Nephron progenitor cell (in vitro differentiated cells): ENCODE measurements at regions not wholly inside any gene's neighbourhood (a gene's known extent, or its start where the extent isn't known, plus 50 kb on each side); places are given as distances from the start of the nearest gene placed in this dataset.

Source experiments
- DNase-seq: peaks from one replicate; pipeline ENCODE4 v3.0.0; 2021
- H3K27ac Mint-ChIP-seq: 2 replicates; pipeline ENCODE4 v1.8.0; 2021; ENCODE audit warnings: mild to moderate bottlenecking, moderate library complexity, mixed read lengths
- H3K27me3 Mint-ChIP-seq: 2 replicates; pipeline ENCODE4 v1.8.0; 2021; ENCODE audit warnings: mild to moderate bottlenecking, low read depth, mixed read lengths; ENCODE audit not compliant: poor library complexity
- H3K36me3 Mint-ChIP-seq: 2 replicates; pipeline ENCODE4 v1.8.0; 2021; ENCODE audit warnings: low read depth, mixed read lengths
- H3K4me1 Mint-ChIP-seq: 2 replicates; pipeline ENCODE4 v1.8.0; 2021; ENCODE audit warnings: mixed read lengths
- H3K4me3 Mint-ChIP-seq: 2 replicates; pipeline ENCODE4 v1.8.0; 2021; ENCODE audit warnings: mild to moderate bottlenecking, moderate library complexity, mixed read lengths
- H3K9me3 Mint-ChIP-seq: 2 replicates; pipeline ENCODE4 v1.8.0; 2021; ENCODE audit warnings: mild to moderate bottlenecking, moderate library complexity, mixed read lengths
- TF ChIP-seq, protein P1 (sequence below): fragments of 200-600 bp; sonication (generic); IDR thresholded peaks from 2 replicates; pipeline ENCODE4 v1.5.0; 2021; ENCODE audit warnings: antibody characterized with exemption

DNA sequence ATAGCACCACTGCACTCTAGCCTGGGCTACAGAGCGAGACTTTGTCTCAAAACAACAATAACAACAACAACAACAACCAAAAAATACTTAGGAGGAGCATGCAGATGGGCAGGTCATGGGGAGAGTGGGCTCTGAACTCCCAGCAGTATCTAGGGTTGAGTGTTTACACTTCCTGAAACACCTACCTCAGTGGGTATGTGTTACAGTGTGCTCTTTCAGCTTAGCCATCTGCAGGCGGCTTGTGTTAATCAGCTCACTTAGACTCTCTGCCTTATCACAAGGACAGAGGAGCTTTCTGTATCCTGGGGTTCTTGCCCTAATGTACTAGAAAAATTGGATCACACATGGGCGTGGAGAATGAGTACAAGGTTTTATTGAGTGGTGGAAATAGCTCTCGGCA lies 340.2 kb downstream of the KIF20B start:
- TF ChIP-seq, protein P1, sequence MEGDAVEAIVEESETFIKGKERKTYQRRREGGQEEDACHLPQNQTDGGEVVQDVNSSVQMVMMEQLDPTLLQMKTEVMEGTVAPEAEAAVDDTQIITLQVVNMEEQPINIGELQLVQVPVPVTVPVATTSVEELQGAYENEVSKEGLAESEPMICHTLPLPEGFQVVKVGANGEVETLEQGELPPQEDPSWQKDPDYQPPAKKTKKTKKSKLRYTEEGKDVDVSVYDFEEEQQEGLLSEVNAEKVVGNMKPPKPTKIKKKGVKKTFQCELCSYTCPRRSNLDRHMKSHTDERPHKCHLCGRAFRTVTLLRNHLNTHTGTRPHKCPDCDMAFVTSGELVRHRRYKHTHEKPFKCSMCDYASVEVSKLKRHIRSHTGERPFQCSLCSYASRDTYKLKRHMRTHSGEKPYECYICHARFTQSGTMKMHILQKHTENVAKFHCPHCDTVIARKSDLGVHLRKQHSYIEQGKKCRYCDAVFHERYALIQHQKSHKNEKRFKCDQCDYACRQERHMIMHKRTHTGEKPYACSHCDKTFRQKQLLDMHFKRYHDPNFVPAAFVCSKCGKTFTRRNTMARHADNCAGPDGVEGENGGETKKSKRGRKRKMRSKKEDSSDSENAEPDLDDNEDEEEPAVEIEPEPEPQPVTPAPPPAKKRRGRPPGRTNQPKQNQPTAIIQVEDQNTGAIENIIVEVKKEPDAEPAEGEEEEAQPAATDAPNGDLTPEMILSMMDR, result no peak
- H3K27ac Mint-ChIP-seq, result peak overlapping the region; percentile 53
- no peaks in the 10 kb centered on the region for H3K36me3 Mint-ChIP-seq
- no peaks in the 10 kb centered on the region for H3K9me3 Mint-ChIP-seq
- no peak overlapping the region for H3K4me3 Mint-ChIP-seq
- DNase-seq, result no peak
- no peaks in the 10 kb centered on the region for H3K27me3 Mint-ChIP-seq
- no peaks in the 10 kb centered on the region for H3K4me1 Mint-ChIP-seq

DNA sequence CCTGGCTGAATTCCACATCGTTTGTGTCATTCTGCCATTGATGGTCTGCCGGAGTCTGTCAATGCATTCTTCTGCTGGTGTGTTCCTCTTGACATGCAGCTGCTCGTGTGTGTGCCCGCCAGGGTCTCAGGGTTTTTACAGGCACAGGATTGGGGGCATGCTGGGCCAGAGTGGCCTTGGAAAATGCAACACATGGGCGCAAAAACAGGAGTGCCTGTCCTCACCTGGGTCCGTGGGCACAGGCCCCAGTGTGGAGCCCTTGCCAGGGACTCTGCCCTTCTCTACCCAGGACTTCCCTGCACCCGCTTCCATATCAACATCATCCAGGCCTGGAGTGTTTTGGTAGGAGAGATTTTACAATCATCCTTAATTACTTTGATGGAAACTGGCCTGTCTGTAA lies 340.7 kb downstream of the KIF20B start:
- Mint-ChIP-seq H3K9me3 (no peaks in the 10 kb centered on the region), H3K27me3 (no peaks in the 10 kb centered on the region), H3K36me3 (no peaks in the 10 kb centered on the region), H3K4me3 (no peak overlapping the region), H3K27ac (no peak overlapping the region), H3K4me1 (no peaks in the 10 kb centered on the region)
- DNase-seq, result no peak
- TF ChIP-seq, protein P1, result no peak

DNA sequence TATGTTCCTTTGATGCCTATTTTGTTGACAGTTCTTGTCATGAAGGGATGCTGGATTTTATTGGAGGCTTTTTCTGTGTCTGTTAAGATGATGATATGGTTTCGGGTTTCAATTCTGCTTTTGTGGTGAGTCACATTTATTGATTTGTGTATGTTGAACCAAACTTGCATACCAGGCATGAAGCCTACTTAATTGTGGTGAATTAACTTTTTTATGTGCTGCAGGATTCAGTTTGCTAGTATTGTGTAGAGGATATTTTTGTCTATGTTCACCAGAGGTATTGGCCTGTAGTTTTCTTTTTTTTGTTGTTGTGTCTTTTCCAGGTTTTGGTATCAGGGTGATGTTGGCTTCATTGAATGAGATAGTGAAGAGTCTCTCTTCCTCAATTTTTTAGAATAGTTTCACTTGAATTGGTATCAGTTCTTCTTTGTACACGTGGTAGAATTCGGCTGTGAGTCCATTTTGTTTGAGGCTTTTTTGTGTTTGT lies 345.9 kb downstream of the KIF20B start:
- Mint-ChIP-seq H3K9me3 (peaks cover 25% of the 10 kb centered on the region), H3K27me3 (no peaks in the 10 kb centered on the region), H3K27ac (no peak overlapping the region), H3K36me3 (peaks cover 7% of the 10 kb centered on the region), H3K4me1 (no peaks in the 10 kb centered on the region), H3K4me3 (no peak overlapping the region)
- no peak for DNase-seq
- TF ChIP-seq, protein P1, result no peak

DNA sequence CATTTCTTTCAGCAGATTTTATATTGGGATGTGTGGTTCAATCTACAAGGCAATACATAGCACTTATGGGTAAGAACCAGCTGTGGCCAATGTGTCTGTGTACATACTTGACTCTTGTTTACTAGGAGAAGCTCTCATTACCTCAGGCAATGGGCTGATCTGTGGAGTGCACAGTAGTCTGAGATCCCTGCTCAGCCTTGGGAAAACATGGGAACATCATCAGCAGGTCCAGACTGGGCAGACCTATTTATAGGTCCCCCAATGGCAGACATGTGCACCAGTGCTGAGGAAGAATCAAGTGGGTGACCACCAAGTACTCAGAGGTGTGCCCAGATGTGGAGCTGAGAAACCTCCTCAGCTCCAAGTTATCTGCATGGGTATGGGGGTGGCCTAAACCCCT lies 349.7 kb downstream of the KIF20B start:
- no peaks in the 10 kb centered on the region for H3K27me3 Mint-ChIP-seq
- H3K4me1 Mint-ChIP-seq, result no peaks in the 10 kb centered on the region
- H3K4me3 Mint-ChIP-seq, result no peak overlapping the region

DNA sequence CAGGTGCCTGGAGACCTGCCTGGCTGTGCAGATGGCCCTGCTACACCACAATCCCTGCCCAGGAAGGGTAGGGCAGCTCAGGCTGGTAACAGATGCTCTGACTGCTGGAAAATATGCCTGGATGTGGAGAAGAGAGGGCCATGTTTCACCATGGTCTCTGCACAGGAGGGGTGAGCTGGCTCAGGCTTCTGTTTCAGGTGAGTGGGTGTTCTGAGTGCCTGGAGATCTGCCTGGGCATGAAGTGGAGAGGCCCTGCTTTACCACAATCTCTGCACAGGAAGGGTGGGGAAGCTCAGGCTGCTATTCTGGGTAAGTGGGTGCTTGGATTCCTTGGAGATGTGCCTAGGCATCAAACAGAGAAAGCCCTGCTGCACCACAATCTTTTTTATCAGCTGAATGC lies 350.1 kb downstream of the KIF20B start:
- no peaks in the 10 kb centered on the region for H3K27me3 Mint-ChIP-seq
- H3K4me1 Mint-ChIP-seq, result no peaks in the 10 kb centered on the region
- no peak overlapping the region for H3K27ac Mint-ChIP-seq
- no peak overlapping the region for H3K4me3 Mint-ChIP-seq
- TF ChIP-seq, protein P1, result no peak
- no peak for DNase-seq
- H3K36me3 Mint-ChIP-seq, result peaks cover 7% of the 10 kb centered on the region
- H3K9me3 Mint-ChIP-seq, result peaks cover 25% of the 10 kb centered on the region

More for the DNA sequence above, 349.7 kb downstream of the KIF20B start:
- peaks cover 25% of the 10 kb centered on the region for H3K9me3 Mint-ChIP-seq
- DNase-seq, result no peak
- H3K36me3 Mint-ChIP-seq, result peaks cover 7% of the 10 kb centered on the region
- H3K27ac Mint-ChIP-seq, result no peak overlapping the region
- TF ChIP-seq, protein P1, result no peak

DNA sequence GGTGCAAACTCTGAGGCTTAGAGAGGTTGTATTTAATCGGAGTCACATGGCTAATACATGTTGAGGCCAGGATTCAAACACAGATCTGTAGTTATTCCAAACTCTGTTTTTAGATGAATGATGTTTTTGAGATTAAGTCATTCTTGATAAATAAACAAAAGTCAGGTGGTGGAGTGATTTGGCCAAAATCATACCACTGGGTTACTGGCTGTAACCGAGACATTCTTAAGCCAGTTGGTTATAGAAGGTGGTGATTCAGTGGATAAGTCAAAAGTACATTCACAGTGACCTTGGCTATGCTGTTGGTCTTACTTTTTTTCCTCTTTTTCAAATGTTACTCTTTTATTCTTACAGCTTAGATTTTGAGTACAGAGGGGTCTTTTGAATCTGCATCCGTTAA lies 361.4 kb downstream of the KIF20B start:
- H3K36me3 Mint-ChIP-seq, result no peaks in the 10 kb centered on the region
- TF ChIP-seq, protein P1, result no peak
- no peak overlapping the region for H3K4me3 Mint-ChIP-seq
- no peaks in the 10 kb centered on the region for H3K27me3 Mint-ChIP-seq
- DNase-seq, result no peak
- H3K4me1 Mint-ChIP-seq, result no peaks in the 10 kb centered on the region
- no peak overlapping the region for H3K27ac Mint-ChIP-seq
- H3K9me3 Mint-ChIP-seq, result no peaks in the 10 kb centered on the region
